Glomerular visceral epithelial cell (primary cell): ENCODE measurements at regions not wholly inside any gene's neighbourhood (a gene's known extent, or its start where the extent isn't known, plus 50 kb on each side); places are given as distances from the start of the nearest gene placed in this dataset.

Experiments
- DNase-seq: peaks from one replicate; pipeline ENCODE4 v3.0.0-alpha.2; 2016; ENCODE audit errors: extremely low spot score

GRCh38 chr15:72833561-72833960 is 50.0 kb upstream of the ADPGK start:
- no peak for DNase-seq
